ENCODE measurements at regions not wholly inside any gene's neighbourhood (a gene's known extent, or its start where the extent isn't known, plus 50 kb on each side); places are given as distances from the start of the nearest gene placed in this dataset.

DNA sequence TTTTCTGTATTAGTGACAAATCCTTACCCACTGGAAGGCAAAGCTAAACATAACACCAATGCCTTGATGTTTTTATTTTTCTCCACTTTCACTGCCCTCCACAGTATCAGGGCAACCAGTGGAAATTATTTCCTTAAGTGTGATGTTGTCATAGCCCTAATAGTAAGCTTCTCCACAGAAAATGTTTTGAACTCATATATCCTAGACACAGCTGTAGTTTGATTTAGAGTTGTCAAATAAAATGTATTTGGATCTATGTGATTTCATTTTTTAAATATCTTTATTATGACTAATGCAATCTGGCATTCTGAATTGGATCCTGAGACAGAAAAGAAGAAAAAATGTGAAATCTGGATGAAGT, 70.9 kb upstream of the UFL1 start:
- TF ChIP-seq, protein P1, sequence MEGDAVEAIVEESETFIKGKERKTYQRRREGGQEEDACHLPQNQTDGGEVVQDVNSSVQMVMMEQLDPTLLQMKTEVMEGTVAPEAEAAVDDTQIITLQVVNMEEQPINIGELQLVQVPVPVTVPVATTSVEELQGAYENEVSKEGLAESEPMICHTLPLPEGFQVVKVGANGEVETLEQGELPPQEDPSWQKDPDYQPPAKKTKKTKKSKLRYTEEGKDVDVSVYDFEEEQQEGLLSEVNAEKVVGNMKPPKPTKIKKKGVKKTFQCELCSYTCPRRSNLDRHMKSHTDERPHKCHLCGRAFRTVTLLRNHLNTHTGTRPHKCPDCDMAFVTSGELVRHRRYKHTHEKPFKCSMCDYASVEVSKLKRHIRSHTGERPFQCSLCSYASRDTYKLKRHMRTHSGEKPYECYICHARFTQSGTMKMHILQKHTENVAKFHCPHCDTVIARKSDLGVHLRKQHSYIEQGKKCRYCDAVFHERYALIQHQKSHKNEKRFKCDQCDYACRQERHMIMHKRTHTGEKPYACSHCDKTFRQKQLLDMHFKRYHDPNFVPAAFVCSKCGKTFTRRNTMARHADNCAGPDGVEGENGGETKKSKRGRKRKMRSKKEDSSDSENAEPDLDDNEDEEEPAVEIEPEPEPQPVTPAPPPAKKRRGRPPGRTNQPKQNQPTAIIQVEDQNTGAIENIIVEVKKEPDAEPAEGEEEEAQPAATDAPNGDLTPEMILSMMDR (IDR thresholded peaks at IDR 0.05; ENCODE audit: poor library complexity, severe bottlenecking), result no peak
- no peak for TF ChIP-seq RAD21 (conservative IDR thresholded peaks at IDR 0.05)

Data from neural cell (in vitro differentiated cells).